Smooth muscle cell (in vitro differentiated cells): ENCODE measurements at regions not wholly inside any gene's neighbourhood (a gene's known extent, or its start where the extent isn't known, plus 50 kb on each side); places are given as distances from the start of the nearest gene placed in this dataset.

Source experiments
- DNase-seq: peaks from one replicate; lab custom pipeline; 2025; ENCODE audit not compliant: unreplicated experiment; lab: John Stamatoyannopoulos, UW
- H2AFZ ChIP-seq: fragments of 200-600 bp; sonication (generic); 2 replicates; pipeline ENCODE4 v1.6.0; 2016; ENCODE audit warnings: antibody characterized with exemption, low read depth, mild to moderate bottlenecking
- H3F3A ChIP-seq: fragments of 200-600 bp; sonication (generic); 2 replicates; pipeline ENCODE4 v1.6.0; 2017; ENCODE audit warnings: antibody characterized with exemption, low read depth
- H3K27ac ChIP-seq: fragments of 200-600 bp; sonication (generic); 2 replicates; pipeline ENCODE4 v1.5.1; 2016; ENCODE audit warnings: low read depth, mild to moderate bottlenecking
- H3K27me3 ChIP-seq: fragments of 200-600 bp; sonication (generic); 2 replicates; pipeline ENCODE4 v1.6.1; 2016; ENCODE audit warnings: low read depth, mild to moderate bottlenecking
- H3K36me3 ChIP-seq: fragments of 200-600 bp; sonication (generic); 2 replicates; pipeline ENCODE4 v1.5.1; 2016; ENCODE audit warnings: low read depth
- H3K4me1 ChIP-seq: fragments of 200-600 bp; sonication (generic); 2 replicates; pipeline ENCODE4 v1.5.1; 2016; ENCODE audit warnings: low read depth
- H3K4me2 ChIP-seq: fragments of 200-600 bp; sonication (generic); 2 replicates; pipeline ENCODE4 v1.6.0; 2016; ENCODE audit warnings: mild to moderate bottlenecking
- H3K4me3 ChIP-seq: fragments of 200-600 bp; sonication (generic); 2 replicates; pipeline ENCODE4 v1.5.1; 2016; ENCODE audit warnings: mild to moderate bottlenecking
- H3K79me2 ChIP-seq: fragments of 200-600 bp; sonication (generic); 2 replicates; pipeline ENCODE4 v1.6.0; 2016; ENCODE audit warnings: low read depth, mild to moderate bottlenecking
- H3K9ac ChIP-seq: fragments of 200-600 bp; sonication (generic); 2 replicates; pipeline ENCODE4 v1.6.0; 2016; ENCODE audit warnings: low read depth
- H3K9me3 ChIP-seq: fragments of 200-600 bp; sonication (generic); replicated peaks from 2 replicates; pipeline ENCODE4 v1.5.1; 2016; ENCODE audit warnings: low read depth
- H4K20me1 ChIP-seq: fragments of 200-600 bp; sonication (generic); 2 replicates; pipeline ENCODE4 v1.6.0; 2016; ENCODE audit warnings: low read depth
- WGBS: methylation state at CpG from one replicate; pipeline ENCODE4 v1.1.7; 2016; ENCODE audit warnings: low lambda C conversion rate; 5-methylcytosine and 5-hydroxymethylcytosine counted together
- TF ChIP-seq, protein P1 (sequence below): fragments of 200-600 bp; sonication (generic); IDR thresholded peaks from 2 replicates; pipeline ENCODE4 v1.5.1; 2017; ENCODE audit warnings: borderline replicate concordance, mild to moderate bottlenecking, antibody characterized with exemption; ENCODE audit not compliant: insufficient read depth, poor library complexity, severe bottlenecking

DNA sequence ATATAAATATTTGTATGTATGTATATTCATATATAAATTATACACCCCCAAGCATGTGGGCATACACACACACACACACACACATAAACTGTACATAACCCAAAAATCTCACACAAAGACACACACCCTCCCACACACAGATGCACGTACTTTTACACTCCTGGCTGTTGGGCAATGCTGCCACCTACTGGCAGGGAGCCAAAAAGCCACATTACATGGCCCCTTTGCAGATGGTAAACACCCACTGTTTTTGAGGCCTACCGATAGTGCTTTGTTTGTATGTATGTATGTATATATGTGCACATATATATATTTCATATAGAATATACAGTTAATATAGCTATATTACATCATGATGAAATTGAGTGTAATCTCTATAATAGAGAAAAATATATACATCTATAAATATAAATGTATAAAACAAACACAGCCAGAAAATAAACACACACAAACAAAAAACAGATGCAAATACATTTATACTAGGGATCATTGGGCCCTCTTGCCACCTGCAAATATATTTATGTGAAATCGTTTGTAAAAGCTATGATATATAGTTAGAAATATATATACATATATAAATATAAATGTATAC is 120.1 kb upstream of the ACBD5 start:
- Histone ChIP-seq H3F3A (no peaks in the 10 kb centered on the region), H2AFZ (no peak overlapping the region), H3K9me3 (no peaks in the 10 kb centered on the region), H3K9ac (no peak overlapping the region), H3K4me3 (no peak overlapping the region), H3K27ac (no peak overlapping the region), H3K79me2 (no peaks in the 10 kb centered on the region), H3K4me2 (no peak overlapping the region), H3K27me3 (no peaks in the 10 kb centered on the region), H3K36me3 (no peaks in the 10 kb centered on the region), H3K4me1 (no peaks in the 10 kb centered on the region), H4K20me1 (no peaks in the 10 kb centered on the region)
- 13% methylated on average over 3 of the region's 3 CpGs for WGBS
- peak; percentile 17 for DNase-seq
- TF ChIP-seq, protein P1, sequence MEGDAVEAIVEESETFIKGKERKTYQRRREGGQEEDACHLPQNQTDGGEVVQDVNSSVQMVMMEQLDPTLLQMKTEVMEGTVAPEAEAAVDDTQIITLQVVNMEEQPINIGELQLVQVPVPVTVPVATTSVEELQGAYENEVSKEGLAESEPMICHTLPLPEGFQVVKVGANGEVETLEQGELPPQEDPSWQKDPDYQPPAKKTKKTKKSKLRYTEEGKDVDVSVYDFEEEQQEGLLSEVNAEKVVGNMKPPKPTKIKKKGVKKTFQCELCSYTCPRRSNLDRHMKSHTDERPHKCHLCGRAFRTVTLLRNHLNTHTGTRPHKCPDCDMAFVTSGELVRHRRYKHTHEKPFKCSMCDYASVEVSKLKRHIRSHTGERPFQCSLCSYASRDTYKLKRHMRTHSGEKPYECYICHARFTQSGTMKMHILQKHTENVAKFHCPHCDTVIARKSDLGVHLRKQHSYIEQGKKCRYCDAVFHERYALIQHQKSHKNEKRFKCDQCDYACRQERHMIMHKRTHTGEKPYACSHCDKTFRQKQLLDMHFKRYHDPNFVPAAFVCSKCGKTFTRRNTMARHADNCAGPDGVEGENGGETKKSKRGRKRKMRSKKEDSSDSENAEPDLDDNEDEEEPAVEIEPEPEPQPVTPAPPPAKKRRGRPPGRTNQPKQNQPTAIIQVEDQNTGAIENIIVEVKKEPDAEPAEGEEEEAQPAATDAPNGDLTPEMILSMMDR, result peak; percentile 93

DNA sequence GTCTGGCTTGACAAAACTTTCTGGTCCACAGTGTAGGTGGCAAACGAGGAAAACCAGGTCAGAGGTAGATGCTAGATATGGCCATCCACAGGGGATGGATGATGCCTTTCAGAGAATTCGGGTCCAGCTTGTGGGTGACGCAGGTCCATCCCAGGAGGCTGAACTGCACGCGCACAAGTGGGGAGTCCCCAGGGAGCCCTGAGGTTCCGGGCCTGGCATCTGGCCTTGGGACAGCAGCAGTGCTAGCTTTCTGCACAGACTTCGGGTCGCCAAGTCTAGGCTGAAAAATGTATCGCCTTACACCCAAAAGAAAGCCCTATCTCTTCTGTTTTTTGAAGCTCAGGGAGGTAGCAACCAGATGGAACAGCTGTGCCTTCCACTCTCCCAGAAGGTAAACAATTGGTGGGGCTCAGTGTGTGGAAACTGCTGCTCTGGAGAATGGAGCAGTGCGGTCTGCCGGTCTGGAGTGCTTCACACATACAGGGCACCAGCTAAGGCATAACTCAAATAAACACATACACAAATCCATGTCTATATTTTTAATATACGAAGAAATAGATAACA is 119.3 kb upstream of the ACBD5 start:
- Histone ChIP-seq H3K27ac (no peak overlapping the region), H3K9ac (no peak overlapping the region), H2AFZ (no peak overlapping the region), H3K9me3 (no peaks in the 10 kb centered on the region), H4K20me1 (no peaks in the 10 kb centered on the region), H3K36me3 (no peaks in the 10 kb centered on the region), H3K79me2 (no peaks in the 10 kb centered on the region), H3K4me1 (no peaks in the 10 kb centered on the region), H3K4me2 (no peak overlapping the region), H3K27me3 (no peaks in the 10 kb centered on the region), H3F3A (no peaks in the 10 kb centered on the region), H3K4me3 (no peak overlapping the region)
- DNase-seq, result no peak
- 91% methylated on average over 12 of the region's 12 CpGs for WGBS
- TF ChIP-seq, protein P1, result no peak

DNA sequence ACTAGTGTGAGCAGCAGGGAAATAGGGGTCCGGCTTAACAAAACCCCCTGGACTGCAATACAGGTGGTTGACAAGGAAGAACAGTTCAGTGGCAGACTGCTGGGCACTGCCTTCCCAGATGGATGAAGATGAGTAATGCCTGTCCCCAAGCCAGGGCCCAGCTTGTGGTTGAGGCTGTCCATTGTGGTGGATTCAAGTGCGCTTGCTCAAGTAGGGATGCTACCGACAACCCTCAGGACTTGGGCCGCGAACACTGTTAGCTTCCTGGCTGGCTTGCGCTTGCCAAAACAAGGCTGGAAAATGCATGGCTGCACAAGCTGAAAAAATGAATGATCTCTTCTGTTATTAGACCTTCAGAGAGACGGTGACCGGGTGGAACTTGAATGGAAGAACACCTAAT is 116.1 kb upstream of the ACBD5 start:
- no peaks in the 10 kb centered on the region for H3K79me2 ChIP-seq
- H3F3A ChIP-seq, result no peaks in the 10 kb centered on the region
- no peak overlapping the region for H3K27ac ChIP-seq
- no peaks in the 10 kb centered on the region for H3K4me1 ChIP-seq
- no peaks in the 10 kb centered on the region for H3K9me3 ChIP-seq
- no peak overlapping the region for H2AFZ ChIP-seq
- H3K36me3 ChIP-seq, result no peaks in the 10 kb centered on the region
- no peak overlapping the region for H3K4me2 ChIP-seq
- TF ChIP-seq, protein P1, result no peak
- H3K9ac ChIP-seq, result no peak overlapping the region
- H3K27me3 ChIP-seq, result no peaks in the 10 kb centered on the region
- 98% methylated on average over 8 of the region's 8 CpGs for WGBS
- H4K20me1 ChIP-seq, result no peaks in the 10 kb centered on the region
- DNase-seq, result no peak
- no peak overlapping the region for H3K4me3 ChIP-seq
